Hematopoietic multipotent progenitor cell (in vitro differentiated cells): ENCODE measurements at regions not wholly inside any gene's neighbourhood (a gene's known extent, or its start where the extent isn't known, plus 50 kb on each side); places are given as distances from the start of the nearest gene placed in this dataset.

Experiments
- DNase-seq, 3 donors: peaks; one replicate each; pipeline ENCODE4 v3.0.0-alpha.2; 2011 to 2015; ENCODE audit warnings: low read depth in 2 of 3, low spot score in 2 of 3

GRCh38 chr7:118298771-118299170 lies 74.3 kb downstream of the ANKRD7 start:
- DNase-seq: no peak

- no peak for DNase-seq
These were observed 75.7 kb downstream of the ANKRD7 start for GRCh38 chr7:118300177-118300576.

GRCh38 chr7:118304100-118304499 lies 79.6 kb downstream of the ANKRD7 start:
- DNase-seq: no peak

- no peak for DNase-seq
These were observed 81.2 kb downstream of the ANKRD7 start for GRCh38 chr7:118305671-118306070.

DNA sequence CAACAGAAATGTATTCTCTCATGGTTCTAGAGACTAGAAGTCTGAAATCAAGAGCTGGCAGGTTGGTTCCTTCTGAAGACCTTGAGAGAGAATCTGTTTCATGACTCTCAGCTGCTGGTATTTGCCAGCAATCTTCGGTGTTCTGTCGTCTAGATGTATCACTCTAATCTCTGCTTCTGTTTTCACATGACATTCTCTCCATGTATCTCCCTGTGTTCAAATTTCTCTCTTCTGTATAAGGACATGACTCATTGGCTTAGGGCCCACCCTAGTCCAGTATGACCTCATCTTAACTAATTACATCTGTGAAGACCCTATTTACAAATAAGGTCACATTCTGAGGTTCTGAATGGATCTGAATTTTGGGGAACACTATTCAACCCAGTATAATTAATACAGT lies 82.3 kb downstream of the ANKRD7 start:
- no peak for DNase-seq

DNA sequence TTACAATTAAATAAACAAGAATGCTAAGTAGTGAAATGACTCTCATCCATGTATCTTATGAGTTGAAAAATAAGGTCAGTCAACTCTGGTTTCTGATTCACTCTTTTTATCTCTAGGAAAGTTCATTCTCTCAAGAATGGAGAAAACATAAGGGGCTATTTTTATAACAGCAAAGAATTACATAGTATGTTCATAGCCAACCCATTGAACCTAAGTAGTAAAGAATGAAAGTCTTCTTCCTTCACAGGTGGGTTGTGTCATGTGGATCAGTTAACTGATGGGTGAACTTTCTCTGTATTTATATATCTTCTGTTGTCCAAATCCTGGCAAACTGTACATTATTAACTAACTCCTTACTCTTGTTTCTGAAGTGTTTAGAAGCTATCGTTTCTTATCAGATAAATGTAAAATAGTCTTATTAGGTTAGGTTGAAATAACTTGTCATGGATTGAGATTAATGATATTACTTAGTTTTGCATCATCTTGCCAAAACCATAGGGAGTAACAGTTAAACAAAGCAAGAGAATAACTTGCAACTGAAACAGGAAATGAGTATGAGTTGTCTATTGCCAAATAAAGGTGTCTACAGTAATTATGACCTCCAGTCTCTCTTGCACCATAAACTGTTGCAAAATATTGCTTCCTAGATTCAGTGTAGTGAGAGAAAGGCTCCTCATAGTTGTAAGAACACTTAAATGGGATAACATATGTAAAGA lies 86.8 kb downstream of the ANKRD7 start:
- peak in 1 of 3 donors; percentile 12 for DNase-seq

DNA sequence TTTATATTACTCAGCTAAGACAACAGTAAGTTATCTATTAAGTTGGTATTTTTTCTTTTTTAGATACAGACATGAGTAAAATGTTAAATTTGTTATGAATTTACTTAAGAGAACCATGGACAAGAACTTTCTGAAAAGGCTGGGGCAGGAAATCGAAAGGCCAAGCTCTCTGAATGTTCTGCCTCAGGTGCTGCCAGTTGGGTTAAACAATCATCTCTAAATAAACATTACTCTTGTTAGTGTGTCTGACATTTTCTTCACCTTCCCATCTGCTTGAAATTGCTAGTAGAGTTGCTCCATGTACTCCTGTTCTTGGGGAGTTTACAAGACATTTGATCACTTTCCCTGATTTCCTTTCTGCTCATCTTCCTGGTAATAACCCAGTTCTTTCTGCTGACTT lies 87.5 kb downstream of the ANKRD7 start:
- DNase-seq: no peak

- no peak for DNase-seq
These were observed 88.5 kb downstream of the ANKRD7 start for GRCh38 chr7:118312966-118313365.

DNA sequence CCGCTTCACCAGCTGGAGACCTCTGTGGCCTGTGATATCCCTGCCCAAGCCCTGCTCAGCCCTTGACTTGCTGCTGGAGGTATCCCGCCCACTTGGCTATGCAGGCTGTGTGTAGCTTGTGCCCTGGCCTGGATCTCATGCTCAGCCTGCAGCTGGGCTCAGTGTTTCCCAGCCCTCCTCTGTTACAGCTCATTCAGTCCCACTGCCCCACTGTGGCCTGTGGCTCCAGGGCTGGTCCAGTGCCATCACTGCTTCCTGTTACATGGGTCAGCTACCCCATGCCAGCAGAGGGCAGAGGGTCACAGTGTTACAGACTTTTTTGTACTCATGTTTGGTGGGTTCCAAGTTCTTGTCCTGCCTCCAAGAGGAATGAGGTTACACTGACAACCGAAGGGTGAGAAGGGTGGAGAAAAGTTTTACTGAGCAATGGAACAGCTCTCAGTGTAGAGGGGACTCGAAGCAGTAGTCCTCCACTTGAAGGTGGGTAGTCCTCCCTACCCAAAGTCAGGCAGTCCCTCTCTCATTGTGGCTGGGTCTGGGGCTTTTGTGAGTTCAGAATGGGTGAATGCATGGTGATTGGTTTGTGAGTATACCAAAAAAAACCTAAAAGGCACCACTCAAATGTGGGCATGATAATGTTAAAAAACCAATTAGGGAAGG lies 100.4 kb downstream of the ANKRD7 start:
- DNase-seq: no peak

GRCh38 chr7:118325450-118325808 lies 100.9 kb downstream of the ANKRD7 start:
- DNase-seq: no peak

DNA sequence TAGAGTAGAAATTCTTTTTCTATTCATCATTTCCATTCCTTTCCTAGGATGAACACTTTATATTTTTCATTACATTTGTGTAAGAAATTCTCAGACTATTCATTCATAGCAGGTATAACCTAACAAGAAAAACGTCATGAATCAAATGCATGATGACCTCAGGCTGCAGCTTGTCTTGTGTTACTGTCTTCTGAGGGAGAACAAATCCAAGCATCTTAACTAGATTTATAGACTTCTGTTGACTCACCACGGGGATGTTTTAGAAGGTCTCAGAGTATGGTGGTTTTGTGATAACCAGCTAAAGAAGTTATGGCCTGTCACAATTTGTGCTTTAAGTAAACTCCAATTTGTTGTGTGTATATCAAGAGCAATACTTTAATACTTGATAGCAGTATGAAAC lies 102.7 kb downstream of the ANKRD7 start:
- DNase-seq: no peak

GRCh38 chr7:118328505-118329211 lies 104.2 kb downstream of the ANKRD7 start:
- DNase-seq: no peak

GRCh38 chr7:118330388-118330787 lies 105.9 kb downstream of the ANKRD7 start:
- DNase-seq: no peak

DNA sequence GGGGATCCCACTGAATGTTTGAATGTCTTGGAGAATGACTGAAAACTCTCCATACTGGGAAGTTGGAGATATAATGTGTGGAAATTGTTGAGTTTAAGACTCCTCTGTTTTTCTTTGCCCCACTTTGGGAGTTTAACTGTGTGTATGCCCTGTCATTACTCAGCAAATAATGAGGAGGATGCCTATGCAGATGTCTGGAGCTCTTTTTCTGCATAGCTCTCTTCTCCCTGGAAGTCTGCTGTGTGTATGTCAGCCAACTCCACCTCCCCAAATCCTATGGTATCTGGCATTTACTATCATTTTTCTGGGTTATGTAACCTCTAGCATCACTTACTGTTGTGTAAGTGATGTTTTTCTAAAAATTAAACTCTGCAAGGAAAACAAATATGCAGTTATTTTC lies 122.2 kb downstream of the ANKRD7 start:
- no peak for DNase-seq

GRCh38 chr7:118349604-118350003 lies 125.1 kb downstream of the ANKRD7 start:
- no peak for DNase-seq

GRCh38 chr7:118350260-118350659 lies 125.8 kb downstream of the ANKRD7 start:
- no peak for DNase-seq

DNA sequence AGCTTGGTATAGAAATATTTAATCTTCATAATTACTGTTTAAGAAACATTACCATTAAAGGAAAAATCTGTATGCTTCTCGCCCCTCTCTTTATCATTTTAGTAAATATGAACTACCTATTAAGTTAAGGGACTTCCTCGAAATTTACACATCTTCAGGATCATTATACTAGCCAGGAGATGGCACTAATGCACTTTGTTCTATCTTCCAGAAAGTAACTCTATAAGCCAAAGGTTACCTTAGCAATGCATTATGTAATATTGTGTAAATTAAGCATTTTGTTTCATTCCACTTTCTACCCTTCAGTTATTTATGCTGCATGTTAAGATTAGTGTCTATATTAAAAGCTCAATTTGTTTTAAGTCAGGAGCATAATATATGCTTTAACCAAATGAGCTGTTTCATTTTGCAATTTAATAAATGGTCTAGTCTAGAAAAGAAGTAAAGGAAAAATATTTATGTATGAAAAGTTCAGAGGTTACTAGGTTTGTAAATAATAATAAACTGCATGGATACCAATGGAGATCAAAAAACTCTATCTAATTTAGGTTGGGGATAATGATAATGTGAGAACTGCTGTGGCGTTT lies 128.5 kb downstream of the ANKRD7 start:
- DNase-seq: peak in 2 of 3 donors; percentile 24 to 62

GRCh38 chr7:118366363-118366762 lies 141.9 kb downstream of the ANKRD7 start:
- no peak for DNase-seq

DNA sequence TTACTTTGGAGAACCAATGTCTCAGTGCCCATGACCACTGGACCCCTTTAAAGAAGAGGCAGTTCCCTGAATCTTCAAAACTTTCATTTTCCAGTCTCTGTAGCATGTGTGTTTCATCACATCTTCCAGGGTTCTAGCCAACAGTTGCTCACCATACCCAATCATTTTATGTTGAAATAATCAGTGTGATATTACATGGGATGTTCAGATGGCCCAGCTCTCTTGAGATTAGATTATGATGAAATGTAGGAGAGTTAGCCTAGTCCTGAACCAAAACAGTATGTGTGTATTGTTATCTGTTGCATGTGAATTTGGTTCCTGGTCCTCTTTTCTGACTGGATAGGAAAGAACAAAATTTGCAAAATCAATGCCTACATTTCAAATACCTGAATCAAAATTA lies 144.5 kb downstream of the ANKRD7 start:
- no peak for DNase-seq

DNA sequence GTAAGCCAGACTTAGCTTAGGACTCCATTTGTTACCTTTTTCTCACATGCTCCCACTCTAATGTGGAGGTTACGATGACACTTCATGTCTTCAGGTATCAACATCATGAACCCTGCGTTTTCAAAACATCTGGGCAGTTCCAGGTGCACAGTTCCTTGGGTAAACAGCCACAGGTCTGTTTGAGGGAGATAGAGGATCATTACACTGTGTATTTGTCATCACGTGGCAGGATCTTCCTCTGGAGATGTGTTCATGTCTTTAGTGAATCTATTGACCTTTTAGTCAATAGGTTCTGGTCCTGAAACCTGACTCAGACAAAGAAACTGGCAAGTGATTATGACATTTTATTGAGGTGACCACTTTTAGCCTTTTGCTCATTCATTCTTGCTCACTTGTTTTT lies 145.5 kb downstream of the ANKRD7 start:
- no peak for DNase-seq

GRCh38 chr7:118372530-118372929 lies 148.0 kb downstream of the ANKRD7 start:
- DNase-seq: peak in 2 of 3 donors; percentile 24 to 71

- no peak for DNase-seq
These were observed 165.1 kb downstream of the ANKRD7 start for GRCh38 chr7:118389629-118390028.
